Stimulated activated CD8-positive, alpha-beta memory T cell treated with anti-CD3 and anti-CD28 coated beads, Interleukin-2, amount 100 ng/mL, for 1 hour (primary cell): ENCODE measurements at regions not wholly inside any gene's neighbourhood (a gene's known extent, or its start where the extent isn't known, plus 50 kb on each side); places are given as distances from the start of the nearest gene placed in this dataset.

Source experiments
- DNase-seq, 2 donors: peaks; one replicate each; pipeline ENCODE4 v3.0.0-alpha.2; 2020; ENCODE audit warnings: low read depth in 2 of 2

- DNase-seq: no peak
Measured at GRCh38 chr10:128316121-128316726, 190.0 kb upstream of the MKI67 start.

GRCh38 chr10:128316925-128317324, 190.7 kb upstream of the MKI67 start:
- DNase-seq: no peak

GRCh38 chr10:128318366-128318765, 192.1 kb upstream of the MKI67 start:
- DNase-seq: no peak

- no peak for DNase-seq
Measured at GRCh38 chr10:128318913-128319312, 192.7 kb upstream of the MKI67 start.

GRCh38 chr10:128322106-128322505, 195.9 kb upstream of the MKI67 start:
- no peak for DNase-seq

GRCh38 chr10:128322950-128323349, 196.7 kb upstream of the MKI67 start:
- DNase-seq: no peak

- no peak for DNase-seq
Measured at GRCh38 chr10:128324058-128324827, 198.0 kb upstream of the MKI67 start.

GRCh38 chr10:128325788-128326187, 199.6 kb upstream of the MKI67 start:
- no peak for DNase-seq

GRCh38 chr10:128326251-128326650, 200.0 kb upstream of the MKI67 start:
- no peak for DNase-seq

GRCh38 chr10:128326851-128327250, 200.6 kb upstream of the MKI67 start:
- no peak for DNase-seq

GRCh38 chr10:128336401-128336800, 210.2 kb upstream of the MKI67 start:
- DNase-seq: no peak

GRCh38 chr10:128337860-128338378, 211.7 kb upstream of the MKI67 start:
- DNase-seq: no peak

GRCh38 chr10:128338951-128339350, 212.7 kb upstream of the MKI67 start:
- DNase-seq: no peak

GRCh38 chr10:128339753-128340152, 213.5 kb upstream of the MKI67 start:
- no peak for DNase-seq

GRCh38 chr10:128345353-128345752, 219.1 kb upstream of the MKI67 start:
- no peak for DNase-seq

GRCh38 chr10:128360783-128361182, 234.6 kb upstream of the MKI67 start:
- DNase-seq: no peak

- DNase-seq: no peak
Measured at GRCh38 chr10:128361487-128361886, 235.3 kb upstream of the MKI67 start.

- no peak for DNase-seq
Measured at GRCh38 chr10:128362514-128362913, 236.3 kb upstream of the MKI67 start.

GRCh38 chr10:128364631-128365030, 238.4 kb upstream of the MKI67 start:
- no peak for DNase-seq

- DNase-seq: no peak
Measured at GRCh38 chr10:128365156-128365725, 239.0 kb upstream of the MKI67 start.

GRCh38 chr10:128367807-128368206, 241.6 kb upstream of the MKI67 start:
- DNase-seq: no peak

- DNase-seq: no peak
Measured at GRCh38 chr10:128369101-128369650, 243.0 kb upstream of the MKI67 start.
